ENCODE measurements at regions not wholly inside any gene's neighbourhood (a gene's known extent, or its start where the extent isn't known, plus 50 kb on each side); places are given as distances from the start of the nearest gene placed in this dataset.

GRCh38 chr16:7111265-7111664 lies 221.4 kb upstream of the RBFOX1 start:
- BruUV-seq (replicated peaks) = no TSS peak
- H3K9ac ChIP-seq (ENCODE audit: low read length) = no peak overlapping the region
- no peaks in the 10 kb centered on the region for H3K27me3 ChIP-seq (ENCODE audit: low read length)

GRCh38 chr16:7107436-7107835 lies 225.2 kb upstream of the RBFOX1 start:
- CTCF ChIA-PET = no interaction called here
- no peak for TF ChIP-seq CTCF (conservative IDR thresholded peaks at IDR 0.05; ENCODE audit: low read depth, low read length)
- no peak for TF ChIP-seq EZH2phosphoT487 (IDR thresholded peaks at IDR 0.05; ENCODE audit: borderline replicate concordance, low read length)
- TF ChIP-seq EZH2 (IDR thresholded peaks at IDR 0.05; ENCODE audit: low read length, unreplicated experiment) = no peak
- no peaks in the 10 kb centered on the region for H3K9me3 ChIP-seq (ENCODE audit: low read length)
- BruUV-seq (replicated peaks) = no TSS peak
- H3K4me1 ChIP-seq (ENCODE audit: insufficient read depth, low read length) = no peaks in the 10 kb centered on the region
- no peaks in the 10 kb centered on the region for H4K20me1 ChIP-seq (ENCODE audit: low read length)
- no peak overlapping the region for H3K27ac ChIP-seq (ENCODE audit: low read length)
- DNase-seq = no peak
- no peaks in the 10 kb centered on the region for H3K36me3 ChIP-seq (ENCODE audit: low read depth, low read length)
- no peak overlapping the region for H3K9ac ChIP-seq (ENCODE audit: low read length)
- no peaks in the 10 kb centered on the region for H3K9me2 ChIP-seq (replicated peaks; ENCODE audit: low read length)
- no peak overlapping the region for H2AFZ ChIP-seq (ENCODE audit: low read length)
- no peaks in the 10 kb centered on the region for H3K79me2 ChIP-seq (ENCODE audit: low read length)
- POLR2A ChIA-PET (ENCODE audit: unreplicated experiment) = no interaction called here
- no peak for ATAC-seq
- no peaks in the 10 kb centered on the region for H3F3A ChIP-seq (ENCODE audit: low read length, unreplicated experiment)
- H3K4me2 ChIP-seq (ENCODE audit: low read length) = no peak overlapping the region
- intact Hi-C loops (cut with micrococcal nuclease) = no loop called here
- H3K4me3 ChIP-seq (ENCODE audit: low read length) = no peak overlapping the region
- H3K27me3 ChIP-seq (ENCODE audit: low read length) = no peaks in the 10 kb centered on the region

More at GRCh38 chr16:7111265-7111664, 221.4 kb upstream of the RBFOX1 start:
- no peak overlapping the region for H3K4me2 ChIP-seq (ENCODE audit: low read length)
- H2AFZ ChIP-seq (ENCODE audit: low read length) = no peak overlapping the region
- no peaks in the 10 kb centered on the region for H3K9me3 ChIP-seq (ENCODE audit: low read length)
- POLR2A ChIA-PET (ENCODE audit: unreplicated experiment) = no interaction called here
- no peak overlapping the region for H3K27ac ChIP-seq (ENCODE audit: low read length)
- CTCF ChIA-PET = no interaction called here
- no peak for TF ChIP-seq CTCF (conservative IDR thresholded peaks at IDR 0.05; ENCODE audit: low read depth, low read length)
- TF ChIP-seq EZH2phosphoT487 (IDR thresholded peaks at IDR 0.05; ENCODE audit: borderline replicate concordance, low read length) = no peak
- TF ChIP-seq EZH2 (IDR thresholded peaks at IDR 0.05; ENCODE audit: low read length, unreplicated experiment) = no peak
- H4K20me1 ChIP-seq (ENCODE audit: low read length) = no peaks in the 10 kb centered on the region
- no peaks in the 10 kb centered on the region for H3K4me1 ChIP-seq (ENCODE audit: insufficient read depth, low read length)
- no peaks in the 10 kb centered on the region for H3K79me2 ChIP-seq (ENCODE audit: low read length)
- no peak overlapping the region for H3K4me3 ChIP-seq (ENCODE audit: low read length)
- DNase-seq (no peak), ATAC-seq (no peak)
- intact Hi-C loops (cut with micrococcal nuclease) = no loop called here
- H3F3A ChIP-seq (ENCODE audit: low read length, unreplicated experiment) = no peaks in the 10 kb centered on the region
- H3K36me3 ChIP-seq (ENCODE audit: low read depth, low read length) = no peaks in the 10 kb centered on the region
- H3K9me2 ChIP-seq (replicated peaks; ENCODE audit: low read length) = no peaks in the 10 kb centered on the region

- H2AFZ ChIP-seq (ENCODE audit: low read length) = no peak overlapping the region
- ChIA-PET CTCF (no interaction called here), POLR2A (ENCODE audit: unreplicated experiment) (no interaction called here)
- no peak overlapping the region for H3K4me2 ChIP-seq (ENCODE audit: low read length)
- no peaks in the 10 kb centered on the region for H3K9me2 ChIP-seq (replicated peaks; ENCODE audit: low read length)
- H3K79me2 ChIP-seq (ENCODE audit: low read length) = no peaks in the 10 kb centered on the region
- H3K4me3 ChIP-seq (ENCODE audit: low read length) = no peak overlapping the region
- no peak for TF ChIP-seq CTCF (conservative IDR thresholded peaks at IDR 0.05; ENCODE audit: low read depth, low read length)
- no peak for TF ChIP-seq EZH2phosphoT487 (IDR thresholded peaks at IDR 0.05; ENCODE audit: borderline replicate concordance, low read length)
- DNase-seq = no peak
- no peaks in the 10 kb centered on the region for H3K4me1 ChIP-seq (ENCODE audit: insufficient read depth, low read length)
- H3F3A ChIP-seq (ENCODE audit: low read length, unreplicated experiment) = no peaks in the 10 kb centered on the region
- H3K36me3 ChIP-seq (ENCODE audit: low read depth, low read length) = no peaks in the 10 kb centered on the region
- H3K27me3 ChIP-seq (ENCODE audit: low read length) = no peaks in the 10 kb centered on the region
- no peak overlapping the region for H3K9ac ChIP-seq (ENCODE audit: low read length)
- no peak overlapping the region for H3K27ac ChIP-seq (ENCODE audit: low read length)
- no TSS peak for BruUV-seq (replicated peaks)
- no peak for ATAC-seq
- intact Hi-C loops (cut with micrococcal nuclease) = no loop called here
- H3K9me3 ChIP-seq (ENCODE audit: low read length) = no peaks in the 10 kb centered on the region
- no peaks in the 10 kb centered on the region for H4K20me1 ChIP-seq (ENCODE audit: low read length)
These were observed 229.6 kb upstream of the RBFOX1 start for GRCh38 chr16:7103056-7103455.
